ENCODE measurements at regions not wholly inside any gene's neighbourhood (a gene's known extent, or its start where the extent isn't known, plus 50 kb on each side); places are given as distances from the start of the nearest gene placed in this dataset.

- no peak for DNase-seq (ENCODE audit: low read depth)
- no peak overlapping the region for H3K4me3 ChIP-seq (ENCODE audit: control insufficient read depth, low read depth, low read length)
- TF ChIP-seq, protein P1, sequence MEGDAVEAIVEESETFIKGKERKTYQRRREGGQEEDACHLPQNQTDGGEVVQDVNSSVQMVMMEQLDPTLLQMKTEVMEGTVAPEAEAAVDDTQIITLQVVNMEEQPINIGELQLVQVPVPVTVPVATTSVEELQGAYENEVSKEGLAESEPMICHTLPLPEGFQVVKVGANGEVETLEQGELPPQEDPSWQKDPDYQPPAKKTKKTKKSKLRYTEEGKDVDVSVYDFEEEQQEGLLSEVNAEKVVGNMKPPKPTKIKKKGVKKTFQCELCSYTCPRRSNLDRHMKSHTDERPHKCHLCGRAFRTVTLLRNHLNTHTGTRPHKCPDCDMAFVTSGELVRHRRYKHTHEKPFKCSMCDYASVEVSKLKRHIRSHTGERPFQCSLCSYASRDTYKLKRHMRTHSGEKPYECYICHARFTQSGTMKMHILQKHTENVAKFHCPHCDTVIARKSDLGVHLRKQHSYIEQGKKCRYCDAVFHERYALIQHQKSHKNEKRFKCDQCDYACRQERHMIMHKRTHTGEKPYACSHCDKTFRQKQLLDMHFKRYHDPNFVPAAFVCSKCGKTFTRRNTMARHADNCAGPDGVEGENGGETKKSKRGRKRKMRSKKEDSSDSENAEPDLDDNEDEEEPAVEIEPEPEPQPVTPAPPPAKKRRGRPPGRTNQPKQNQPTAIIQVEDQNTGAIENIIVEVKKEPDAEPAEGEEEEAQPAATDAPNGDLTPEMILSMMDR (IDR thresholded peaks at IDR 0.05; ENCODE audit: control insufficient read depth, insufficient read depth, low read depth, low read length, missing control alignments) = no peak
Observed at GRCh38 chr5:112112346-112112745, 306.7 kb downstream of the EPB41L4A start.

DNA sequence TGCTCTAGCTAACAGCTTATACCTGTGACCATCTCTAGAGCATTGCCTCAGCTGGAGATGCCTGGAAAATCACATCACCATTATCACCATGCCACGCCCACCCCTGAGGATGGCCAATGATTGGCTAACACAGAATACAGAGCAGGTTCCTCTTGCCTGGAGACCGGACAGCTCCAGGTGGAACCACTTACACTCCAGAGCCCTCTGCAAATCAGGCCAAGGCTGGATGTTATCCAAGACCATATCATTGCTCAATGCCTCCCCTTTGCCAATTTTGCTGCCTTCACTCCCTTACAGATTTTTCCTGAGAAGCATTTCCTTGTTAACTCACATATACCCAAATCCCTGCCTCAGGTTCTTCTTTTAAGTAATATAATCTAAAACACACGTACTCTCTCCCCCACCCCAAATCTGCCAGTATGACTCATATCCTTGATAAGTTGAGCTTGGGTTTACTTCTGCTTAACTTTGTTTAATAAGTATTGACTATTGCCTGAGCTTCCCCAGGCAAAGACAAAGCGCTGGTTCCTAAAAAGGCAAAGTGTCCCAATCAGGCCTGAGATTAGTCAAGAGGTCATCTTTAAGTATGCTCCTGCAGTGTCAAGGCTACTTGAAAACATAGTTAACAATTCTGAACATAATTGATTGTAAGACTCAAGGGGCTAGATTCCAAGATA, 309.6 kb downstream of the EPB41L4A start:
- TF ChIP-seq, protein P1 (IDR thresholded peaks at IDR 0.05; ENCODE audit: control insufficient read depth, insufficient read depth, low read depth, low read length, missing control alignments) = no peak
- DNase-seq (ENCODE audit: low read depth) = peak; percentile 76

GRCh38 chr5:112106878-112107277, 312.2 kb downstream of the EPB41L4A start:
- TF ChIP-seq, protein P1 (IDR thresholded peaks at IDR 0.05; ENCODE audit: control insufficient read depth, insufficient read depth, low read depth, low read length, missing control alignments) = no peak
- no peak overlapping the region for H3K4me3 ChIP-seq (ENCODE audit: control insufficient read depth, low read depth, low read length)
- DNase-seq (ENCODE audit: low read depth) = no peak

More for the DNA sequence above, 309.6 kb downstream of the EPB41L4A start:
- H3K4me3 ChIP-seq (ENCODE audit: control insufficient read depth, low read depth, low read length) = no peak overlapping the region

- DNase-seq (ENCODE audit: low read depth) = no peak
- no peak overlapping the region for H3K4me3 ChIP-seq (ENCODE audit: control insufficient read depth, low read depth, low read length)
- TF ChIP-seq, protein P1 (IDR thresholded peaks at IDR 0.05; ENCODE audit: control insufficient read depth, insufficient read depth, low read depth, low read length, missing control alignments) = no peak
Observed at GRCh38 chr5:112097768-112098167, 321.3 kb downstream of the EPB41L4A start.

GRCh38 chr5:112087222-112087621, 330.2 kb upstream of the NREP start:
- TF ChIP-seq, protein P1 (IDR thresholded peaks at IDR 0.05; ENCODE audit: control insufficient read depth, insufficient read depth, low read depth, low read length, missing control alignments) = no peak
- DNase-seq (ENCODE audit: low read depth) = no peak
- no peak overlapping the region for H3K4me3 ChIP-seq (ENCODE audit: control insufficient read depth, low read depth, low read length)

DNA sequence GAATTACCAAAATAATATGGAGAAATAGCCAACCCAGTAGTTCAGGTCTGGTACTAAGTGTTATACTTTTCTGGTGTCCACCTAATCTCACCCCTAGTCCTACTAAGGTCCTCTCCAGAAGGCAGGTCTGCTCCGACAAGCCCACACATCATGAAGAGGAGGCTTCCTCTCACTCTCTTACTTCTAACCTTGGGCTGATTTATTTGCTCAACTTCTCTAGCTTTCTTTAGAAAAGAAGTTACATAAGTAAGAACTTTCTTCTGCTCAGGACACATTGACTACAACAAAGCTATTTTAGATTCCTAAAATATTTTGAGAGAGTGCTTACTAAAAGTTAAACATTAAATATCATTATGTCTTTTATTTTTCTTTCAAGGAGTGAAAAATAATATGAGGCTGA, 329.7 kb upstream of the NREP start:
- TF ChIP-seq, protein P1 (IDR thresholded peaks at IDR 0.05; ENCODE audit: control insufficient read depth, insufficient read depth, low read depth, low read length, missing control alignments) = no peak
- DNase-seq (ENCODE audit: low read depth) = no peak
- no peak overlapping the region for H3K4me3 ChIP-seq (ENCODE audit: control insufficient read depth, low read depth, low read length)

All from AG09309 (cell line).